ENCODE measurements at regions not wholly inside any gene's neighbourhood (a gene's known extent, or its start where the extent isn't known, plus 50 kb on each side); places are given as distances from the start of the nearest gene placed in this dataset.

- Histone ChIP-seq H3K9me3 (no peaks in the 10 kb centered on the region), H3K27ac (no peak overlapping the region), H3K4me1 (no peaks in the 10 kb centered on the region), H3K36me3 (no peaks in the 10 kb centered on the region), H3K4me3 (no peak overlapping the region), H3K27me3 (no peaks in the 10 kb centered on the region)
- ATAC-seq = no peak
- intact Hi-C loops (cut with DNase I; ENCODE audit: low total_unique reads) = no loop called here
- DNase-seq = no peak
- in situ Hi-C loops (cut with MboI; ENCODE audit: low sequenced_read_pairs in 4 of 4) = no loop called here
- TF ChIP-seq POLR2A (IDR thresholded peaks at IDR 0.05) (no peak), CTCF (IDR thresholded peaks at IDR 0.05 in 4 of 5, conservative IDR thresholded peaks at IDR 0.05 in 1 of 5) (no peak)
These were observed 409.5 kb downstream of the MLLT3 start for GRCh38 chr9:20212806-20213205.

GRCh38 chr9:20209391-20210340, 412.6 kb downstream of the MLLT3 start:
- Histone ChIP-seq H3K36me3 (no peaks in the 10 kb centered on the region), H3K4me3 (no peak overlapping the region), H3K9me3 (no peaks in the 10 kb centered on the region), H3K4me1 (no peaks in the 10 kb centered on the region), H3K27me3 (no peaks in the 10 kb centered on the region), H3K27ac (no peak overlapping the region)
- TF ChIP-seq CTCF (IDR thresholded peaks at IDR 0.05 in 4 of 5, conservative IDR thresholded peaks at IDR 0.05 in 1 of 5) = no peak
- no peak for TF ChIP-seq POLR2A (IDR thresholded peaks at IDR 0.05)
- in situ Hi-C loops (cut with MboI; ENCODE audit: low sequenced_read_pairs in 4 of 4) (no loop called here), intact Hi-C loops (cut with DNase I; ENCODE audit: low total_unique reads) (no loop called here)
- DNase-seq (no peak), ATAC-seq (no peak)

- Histone ChIP-seq H3K36me3 (no peaks in the 10 kb centered on the region), H3K4me3 (no peak overlapping the region), H3K27ac (no peak overlapping the region), H3K9me3 (no peaks in the 10 kb centered on the region), H3K4me1 (no peaks in the 10 kb centered on the region), H3K27me3 (no peaks in the 10 kb centered on the region)
- no peak for TF ChIP-seq POLR2A (IDR thresholded peaks at IDR 0.05)
- TF ChIP-seq CTCF (IDR thresholded peaks at IDR 0.05 in 4 of 5, conservative IDR thresholded peaks at IDR 0.05 in 1 of 5) = no peak
- in situ Hi-C loops (cut with MboI; ENCODE audit: low sequenced_read_pairs in 4 of 4) = no loop called here
- DNase-seq = no peak
- intact Hi-C loops (cut with DNase I; ENCODE audit: low total_unique reads) = no loop called here
- ATAC-seq = no peak
These were observed 413.3 kb downstream of the MLLT3 start for GRCh38 chr9:20208961-20209371.

GRCh38 chr9:20208226-20208625, 414.1 kb downstream of the MLLT3 start:
- no peak overlapping the region for H3K4me3 ChIP-seq
- in situ Hi-C loops (cut with MboI; ENCODE audit: low sequenced_read_pairs in 4 of 4) (no loop called here), intact Hi-C loops (cut with DNase I; ENCODE audit: low total_unique reads) (no loop called here)
- no peaks in the 10 kb centered on the region for H3K36me3 ChIP-seq
- H3K27me3 ChIP-seq = no peaks in the 10 kb centered on the region
- DNase-seq = no peak
- H3K9me3 ChIP-seq = no peaks in the 10 kb centered on the region
- ATAC-seq = no peak
- no peak for TF ChIP-seq CTCF (IDR thresholded peaks at IDR 0.05 in 4 of 5, conservative IDR thresholded peaks at IDR 0.05 in 1 of 5)
- no peak for TF ChIP-seq POLR2A (IDR thresholded peaks at IDR 0.05)
- H3K4me1 ChIP-seq = no peaks in the 10 kb centered on the region
- H3K27ac ChIP-seq = no peak overlapping the region
